ENCODE measurements at regions not wholly inside any gene's neighbourhood (a gene's known extent, or its start where the extent isn't known, plus 50 kb on each side); places are given as distances from the start of the nearest gene placed in this dataset.
A peak's percentile ranks its signal among the peaks of the same experiment; 100 is the strongest.

- DNase-seq: no peak
Measured at GRCh38 chr6:87935196-87935595, 112.4 kb upstream of the SPACA1 start.

DNA sequence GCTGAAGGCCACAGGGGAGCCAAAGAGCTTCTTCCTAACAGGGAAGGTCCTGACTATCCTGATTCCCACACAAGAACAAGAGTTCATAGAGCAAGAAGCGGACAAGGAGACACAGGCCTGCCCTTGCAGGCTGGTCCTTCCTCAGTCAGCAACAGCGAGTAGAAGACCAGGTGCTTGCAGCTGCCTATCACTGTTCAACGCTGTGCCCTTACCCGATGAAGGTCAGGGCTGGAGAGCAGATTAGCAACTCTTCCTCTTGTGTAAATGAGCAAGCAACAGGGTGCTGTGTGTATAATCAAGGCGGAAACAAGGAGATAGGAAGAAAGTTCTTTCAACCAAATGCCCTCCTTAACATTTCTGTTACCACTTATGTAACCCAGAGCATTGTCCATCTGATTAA is 115.3 kb upstream of the SPACA1 start:
- DNase-seq: no peak

DNA sequence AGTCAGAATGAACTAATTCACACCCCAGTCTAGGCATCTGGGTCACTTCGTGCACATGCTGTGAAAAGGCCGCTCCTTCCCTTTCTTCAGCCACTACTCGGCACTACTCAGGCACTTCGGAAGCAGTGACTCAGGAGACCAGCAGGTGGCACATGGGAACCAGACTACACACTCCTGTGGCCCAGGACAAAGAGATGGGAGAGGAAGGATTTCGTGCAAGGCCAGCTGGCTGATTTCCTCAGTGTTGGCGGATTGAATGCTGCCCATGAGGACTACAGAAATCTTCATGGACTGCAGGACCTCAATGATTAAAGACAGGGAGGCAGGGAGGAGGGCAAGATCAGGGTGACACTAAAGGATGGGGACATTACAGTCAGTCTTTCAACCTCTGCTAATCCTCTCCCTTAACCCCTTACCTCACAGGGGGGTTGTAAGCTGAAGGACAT is 117.8 kb upstream of the SPACA1 start:
- peak; percentile 69 to 75 for DNase-seq

- no peak for DNase-seq
Measured at GRCh38 chr6:87926687-87927086, 121.0 kb upstream of the SPACA1 start.

- no peak for DNase-seq
Measured at GRCh38 chr6:87926072-87926471, 121.6 kb upstream of the SPACA1 start.

DNA sequence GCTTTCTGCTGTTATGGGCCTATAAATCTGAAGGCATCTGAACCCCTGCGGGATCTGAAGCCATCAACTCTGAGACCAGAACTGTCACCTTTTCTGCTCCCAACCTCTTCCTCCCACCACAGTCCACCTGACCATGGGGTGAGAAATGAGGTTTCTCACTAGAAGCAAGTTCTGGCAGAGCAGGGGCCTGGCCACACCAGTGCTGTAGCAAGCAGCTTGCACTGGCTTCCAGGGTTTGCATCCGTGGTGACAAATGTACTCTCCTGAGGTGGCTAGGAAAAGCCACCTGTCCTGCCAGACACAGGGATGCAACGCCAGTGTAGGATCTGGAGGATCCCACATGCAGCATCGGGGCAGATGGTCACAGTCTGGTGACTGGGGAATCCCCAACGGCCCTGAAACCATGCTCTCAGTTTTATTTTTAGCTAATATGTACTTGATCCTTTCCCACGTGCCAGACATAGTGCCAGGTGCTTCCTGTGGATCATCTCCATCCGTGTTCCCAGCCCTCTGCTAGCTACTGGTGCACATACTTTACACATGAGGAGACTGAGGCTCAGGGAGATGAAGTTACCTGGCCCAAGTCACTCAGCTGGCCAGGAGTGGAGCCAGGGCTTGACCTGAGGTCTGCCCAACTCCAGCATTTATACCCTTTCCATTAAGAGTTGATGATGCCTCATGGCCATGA is 122.1 kb upstream of the SPACA1 start:
- peak in 1 of 2 experiments; percentile 20 for DNase-seq

- no peak for DNase-seq
Measured at GRCh38 chr6:87923389-87924050, 124.1 kb upstream of the SPACA1 start.

- no peak for DNase-seq
Measured at GRCh38 chr6:87922947-87923330, 124.7 kb upstream of the SPACA1 start.

DNA sequence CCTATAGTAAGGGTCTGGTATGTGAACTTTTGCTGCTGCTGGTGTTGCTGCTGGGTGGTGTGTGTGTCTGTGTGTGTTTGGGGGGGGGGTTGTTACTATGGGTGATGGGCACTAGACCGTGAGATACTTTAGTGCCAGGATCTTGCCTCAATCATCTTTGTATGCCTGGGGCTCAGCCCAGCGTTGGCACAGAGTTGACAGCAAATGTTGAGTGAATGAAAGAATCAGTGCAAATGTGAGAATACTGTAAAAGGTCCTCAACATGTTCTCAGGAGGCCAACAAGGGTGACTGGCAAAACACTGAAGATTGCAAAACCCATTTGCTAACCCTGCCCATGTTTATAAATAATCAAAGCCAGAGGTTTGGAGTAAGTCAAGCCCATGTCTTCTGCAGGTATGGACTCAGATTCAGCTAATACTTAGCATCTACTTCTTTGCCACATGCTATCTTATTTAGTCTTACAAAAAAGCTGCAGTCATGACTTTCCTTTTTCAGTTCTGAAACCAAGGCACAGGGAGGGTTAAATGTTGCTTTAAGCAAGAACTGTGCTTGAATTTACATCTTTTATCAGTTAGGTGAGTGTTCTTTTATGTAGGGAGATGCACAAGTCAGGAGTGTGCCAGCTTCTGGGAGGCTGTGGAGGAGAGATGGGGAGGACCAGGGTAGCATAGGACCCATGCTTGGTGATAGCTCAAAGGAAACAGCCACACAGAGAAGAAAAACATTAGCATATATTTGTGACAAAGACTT is 125.3 kb upstream of the SPACA1 start:
- DNase-seq: no peak

GRCh38 chr6:87921034-87921433 is 126.6 kb upstream of the SPACA1 start:
- DNase-seq: no peak

DNA sequence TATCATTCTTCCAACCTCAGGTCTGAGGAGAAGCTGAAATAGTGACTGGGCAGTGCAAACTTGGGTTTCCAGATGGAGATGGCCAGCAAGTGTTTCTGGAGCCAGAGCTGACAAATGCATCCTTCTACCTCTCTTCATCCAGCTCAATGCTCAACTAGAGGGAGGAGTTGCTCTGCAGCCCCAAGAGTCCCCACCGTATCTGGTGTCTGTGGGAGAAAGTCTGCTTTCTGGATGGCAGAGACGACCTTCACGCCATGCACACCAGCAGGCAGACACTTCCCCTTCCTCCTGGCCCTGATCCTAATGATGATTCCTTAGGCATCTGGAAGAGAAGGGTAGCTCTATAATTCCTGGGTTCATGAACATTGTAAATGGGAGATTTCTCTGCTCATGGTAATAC is 127.4 kb upstream of the SPACA1 start:
- DNase-seq: no peak

DNA sequence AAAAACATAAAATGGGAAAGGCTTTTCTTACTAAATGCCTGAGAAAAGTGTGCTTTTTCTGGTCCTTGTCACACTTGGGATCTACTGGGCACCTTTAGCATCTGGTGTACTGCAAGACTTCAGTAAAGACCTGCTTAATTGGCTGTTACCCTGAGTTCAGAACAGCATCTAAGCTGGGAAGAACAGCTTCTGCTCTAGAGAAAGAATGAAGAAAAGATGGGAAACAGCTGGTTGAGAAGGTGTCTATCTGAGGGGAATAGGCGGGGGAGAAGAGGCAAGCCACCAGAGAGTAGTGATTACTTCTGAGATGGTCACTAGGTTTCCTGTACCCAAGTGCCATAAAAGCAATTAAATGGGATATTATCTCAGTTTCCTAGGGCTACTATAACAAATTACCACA is 128.2 kb upstream of the SPACA1 start:
- no peak for DNase-seq

DNA sequence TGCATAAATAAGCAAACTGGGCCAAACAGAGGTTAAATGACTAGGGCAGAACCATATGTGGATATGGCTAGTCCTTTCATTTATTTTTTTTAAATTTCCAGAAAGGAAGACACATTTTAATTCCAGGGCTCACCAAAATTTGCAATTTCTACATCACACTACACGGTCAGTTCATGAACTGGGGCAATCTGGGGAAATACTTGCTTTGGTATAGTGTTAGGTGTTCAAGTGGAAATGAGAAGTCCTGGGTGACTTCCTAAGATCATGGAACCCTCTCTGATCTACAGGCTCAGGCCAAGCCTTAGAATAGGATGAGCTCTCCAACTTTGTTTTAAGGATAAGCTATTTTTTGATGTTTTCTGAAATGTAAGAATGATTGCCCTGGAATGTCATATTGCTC is 128.6 kb upstream of the SPACA1 start:
- DNase-seq: no peak

DNA sequence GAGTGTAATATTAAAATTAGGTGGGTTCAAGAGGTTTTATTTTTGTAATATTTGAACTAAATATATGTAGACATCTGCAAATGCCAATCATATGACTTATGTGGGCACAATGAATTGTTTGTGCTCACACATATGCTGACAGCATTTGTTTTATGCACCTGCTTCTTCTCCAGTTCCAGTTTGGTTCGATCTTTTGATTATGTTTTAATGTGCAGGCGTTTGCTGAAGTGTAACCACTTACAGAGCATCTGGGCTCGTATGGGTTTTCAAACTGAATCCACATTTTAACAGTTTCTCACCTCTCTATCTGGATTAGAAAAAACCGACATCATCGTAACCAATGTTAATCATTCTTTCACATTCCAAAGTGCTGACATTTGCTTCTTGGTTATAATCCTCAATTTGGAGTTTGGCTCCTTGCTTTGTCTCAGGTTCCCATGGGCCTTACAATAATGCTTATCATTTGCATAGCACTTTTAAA is 129.1 kb upstream of the SPACA1 start:
- DNase-seq: no peak

GRCh38 chr6:87917886-87918285 is 129.8 kb upstream of the SPACA1 start:
- DNase-seq: no peak

GRCh38 chr6:87916446-87916845 is 131.2 kb upstream of the SPACA1 start:
- DNase-seq: no peak

GRCh38 chr6:87914637-87915395 is 132.8 kb upstream of the SPACA1 start:
- no peak for DNase-seq

DNA sequence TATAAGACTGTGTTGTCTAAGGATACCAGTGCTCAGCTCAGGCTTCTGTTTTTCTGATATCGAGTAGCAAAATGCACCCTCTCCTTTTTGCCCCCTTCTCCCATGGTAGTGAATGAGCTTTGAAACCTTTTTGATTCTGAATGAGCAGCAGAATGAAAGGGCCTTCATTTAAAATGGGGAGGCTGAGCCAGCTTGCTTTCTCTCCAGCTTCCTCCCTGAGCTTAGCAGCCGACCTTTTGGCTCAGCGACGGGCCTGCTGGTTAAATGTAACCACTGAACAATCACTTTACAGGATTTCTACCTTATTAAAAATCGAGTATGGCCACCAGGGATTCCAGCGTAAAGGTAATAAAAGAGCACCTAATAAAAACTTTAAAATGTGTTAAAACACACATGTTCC is 133.7 kb upstream of the SPACA1 start:
- DNase-seq: no peak

DNA sequence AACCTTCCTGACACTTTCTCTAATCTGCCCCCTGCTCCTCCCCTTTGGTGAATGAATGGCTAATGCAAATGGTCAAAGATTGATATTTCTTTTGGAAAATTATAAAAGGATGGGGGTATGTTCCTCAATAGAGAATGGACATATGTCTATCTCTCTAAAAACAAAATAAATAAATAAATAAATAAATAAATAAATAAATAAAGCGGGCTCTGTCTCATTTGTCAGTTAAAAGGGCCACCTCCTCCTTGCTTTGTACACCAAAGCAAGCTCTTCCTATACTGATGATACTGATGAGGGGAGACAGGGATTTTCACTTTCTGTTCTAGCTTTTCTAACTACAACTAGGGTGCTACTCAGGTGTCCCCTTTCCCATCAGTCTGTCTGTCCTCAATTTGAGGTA is 135.5 kb upstream of the SPACA1 start:
- no peak for DNase-seq

DNA sequence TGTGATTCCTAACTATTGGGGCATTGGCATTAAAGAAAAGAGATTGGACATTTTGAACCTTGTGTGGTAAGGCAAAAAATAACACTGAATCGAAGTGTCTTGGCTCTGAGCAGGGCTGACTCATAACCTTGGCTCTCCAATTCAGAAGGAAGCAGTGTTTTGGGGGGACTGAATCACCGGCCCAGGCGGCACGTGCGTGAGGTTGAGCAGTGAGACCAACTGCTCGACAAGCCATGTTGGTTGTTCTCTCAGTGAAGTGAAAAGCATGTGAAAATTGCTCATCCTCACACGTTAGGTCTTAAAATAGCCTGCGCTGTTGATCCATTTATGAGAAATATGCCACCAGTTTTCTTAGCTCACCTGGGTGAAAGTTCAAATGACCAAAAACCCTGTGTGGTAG is 137.8 kb upstream of the SPACA1 start:
- peak; percentile 52 to 59 for DNase-seq

DNA sequence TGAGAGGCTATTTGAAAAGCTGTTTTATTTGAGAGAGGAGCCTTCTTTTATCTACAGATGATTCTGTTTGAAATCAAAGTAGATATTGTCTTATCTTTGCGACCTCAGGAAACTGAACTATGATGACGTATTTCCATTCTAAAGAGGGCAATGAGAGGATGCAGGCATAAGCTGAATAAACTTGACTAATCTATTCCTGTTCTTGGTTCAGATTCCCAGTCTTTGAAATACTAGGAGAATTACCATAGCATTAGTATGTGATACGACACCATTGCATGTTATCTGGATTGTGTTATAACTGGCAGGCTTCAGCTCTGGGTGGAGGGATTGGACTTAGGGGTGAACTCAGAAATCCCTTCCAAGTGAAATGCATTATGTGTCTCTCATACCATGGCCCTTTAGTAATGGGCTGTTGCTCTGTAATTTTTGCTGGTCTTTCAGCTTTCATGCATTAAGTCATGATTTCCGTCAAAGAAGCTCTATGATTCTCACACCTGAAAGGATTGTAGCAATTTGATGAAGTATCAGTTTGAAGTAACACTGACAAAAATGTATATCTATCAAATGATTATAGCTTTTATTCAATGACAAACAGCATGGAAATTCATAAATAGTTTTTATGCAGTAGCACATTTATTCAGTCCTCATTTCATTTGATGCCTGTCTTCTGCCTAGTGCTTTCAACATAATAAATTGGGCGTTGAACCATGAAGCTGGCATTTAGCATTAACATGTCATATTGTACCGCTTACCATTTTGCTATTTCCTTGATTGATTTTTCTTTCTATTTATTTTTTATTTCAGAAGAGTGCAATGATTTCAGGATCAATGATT is 138.4 kb upstream of the SPACA1 start:
- DNase-seq: no peak

- peak; percentile 30 to 43 for DNase-seq
Measured at GRCh38 chr6:87907521-87907920, 140.1 kb upstream of the SPACA1 start.

Measured in activated T-cell treated with anti-CD3 and anti-CD28 coated beads, Interleukin-2, amount 50 U/mL, for 48 hours (primary cell).